DMS 273 (cell line): ENCODE measurements at regions not wholly inside any gene's neighbourhood (a gene's known extent, or its start where the extent isn't known, plus 50 kb on each side); places are given as distances from the start of the nearest gene placed in this dataset.

Experiments used
- DNase-seq: peaks from one replicate; lab custom pipeline; 2025; ENCODE audit not compliant: unreplicated experiment; lab: John Stamatoyannopoulos, UW

DNA sequence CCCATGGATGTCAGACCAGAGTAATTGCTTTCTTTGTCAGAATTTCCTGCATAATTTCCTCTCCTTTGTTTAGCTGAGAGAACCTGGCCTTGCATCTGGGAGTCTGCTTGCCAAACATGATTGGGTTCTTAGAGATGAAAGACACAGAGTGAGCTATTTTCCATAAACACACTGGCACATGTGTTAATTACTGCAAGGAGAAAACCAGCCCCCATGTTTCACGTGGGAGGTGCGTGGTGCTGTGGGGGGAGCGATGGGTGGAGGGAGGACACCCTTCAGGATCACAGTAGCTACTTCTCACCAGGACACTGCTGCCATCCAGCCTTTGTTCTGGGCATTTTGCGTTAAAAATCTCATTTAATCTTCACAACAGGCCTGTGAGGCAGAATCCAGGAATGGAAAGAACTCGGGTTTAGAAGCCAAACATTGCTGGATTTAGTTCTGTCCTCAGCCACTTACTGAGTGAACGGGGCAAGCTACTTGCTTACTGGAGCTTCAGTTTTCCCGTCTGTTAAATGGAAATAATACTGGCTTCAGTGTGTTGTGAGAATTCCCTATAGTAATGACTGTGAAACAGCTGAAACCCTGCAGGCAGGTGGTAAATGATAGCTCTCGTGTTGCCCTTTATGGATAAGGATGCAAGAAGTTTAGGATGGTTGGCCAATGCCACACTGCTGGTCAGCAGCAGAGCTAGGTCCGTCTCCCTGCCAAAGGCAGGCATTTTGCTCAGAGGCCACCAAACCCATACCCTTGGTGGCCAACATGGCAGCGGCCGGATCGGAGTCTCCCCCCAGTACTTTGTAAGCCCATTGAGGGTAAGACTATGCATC lies 100.1 kb upstream of the ASAP2 start:
- DNase-seq = no peak

DNA sequence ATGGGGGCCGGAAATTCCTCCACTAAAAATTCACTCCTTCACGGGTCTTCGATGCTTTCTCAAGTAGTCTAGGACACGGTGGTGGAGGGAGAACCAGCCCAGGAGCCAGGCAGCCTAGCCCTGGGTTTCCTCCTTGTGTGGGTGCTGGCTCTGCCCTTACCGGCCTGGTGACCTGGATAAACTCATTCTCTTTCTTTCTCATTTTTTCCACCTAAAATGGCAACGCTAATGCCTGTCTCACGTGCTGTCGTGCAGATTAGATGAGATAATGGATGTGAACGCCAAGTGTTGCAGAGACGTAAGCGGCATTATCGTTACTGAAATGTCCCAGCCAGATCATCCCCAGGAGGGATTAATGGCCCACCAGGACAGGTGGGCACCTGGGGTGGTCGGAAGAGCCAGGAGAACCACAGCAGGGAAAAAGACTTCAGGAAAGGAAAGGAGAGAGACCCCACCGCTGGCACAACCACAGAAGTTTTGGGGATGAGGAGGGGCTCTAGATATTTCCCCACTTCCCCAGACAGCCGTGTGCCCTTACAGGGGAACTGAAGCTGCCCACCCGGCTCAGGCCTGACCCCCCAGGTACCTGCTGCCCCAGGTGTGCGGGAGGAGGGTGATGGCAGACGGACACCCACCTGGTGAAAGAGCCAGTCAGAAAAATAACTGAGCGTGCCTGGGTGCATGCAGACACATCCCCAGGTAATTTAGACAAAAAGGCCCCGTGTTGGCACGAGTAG lies 100.8 kb upstream of the ASAP2 start:
- no peak for DNase-seq

GRCh38 chr2:9103663-9104277 lies 100.3 kb upstream of the MBOAT2 start:
- DNase-seq = no peak

DNA sequence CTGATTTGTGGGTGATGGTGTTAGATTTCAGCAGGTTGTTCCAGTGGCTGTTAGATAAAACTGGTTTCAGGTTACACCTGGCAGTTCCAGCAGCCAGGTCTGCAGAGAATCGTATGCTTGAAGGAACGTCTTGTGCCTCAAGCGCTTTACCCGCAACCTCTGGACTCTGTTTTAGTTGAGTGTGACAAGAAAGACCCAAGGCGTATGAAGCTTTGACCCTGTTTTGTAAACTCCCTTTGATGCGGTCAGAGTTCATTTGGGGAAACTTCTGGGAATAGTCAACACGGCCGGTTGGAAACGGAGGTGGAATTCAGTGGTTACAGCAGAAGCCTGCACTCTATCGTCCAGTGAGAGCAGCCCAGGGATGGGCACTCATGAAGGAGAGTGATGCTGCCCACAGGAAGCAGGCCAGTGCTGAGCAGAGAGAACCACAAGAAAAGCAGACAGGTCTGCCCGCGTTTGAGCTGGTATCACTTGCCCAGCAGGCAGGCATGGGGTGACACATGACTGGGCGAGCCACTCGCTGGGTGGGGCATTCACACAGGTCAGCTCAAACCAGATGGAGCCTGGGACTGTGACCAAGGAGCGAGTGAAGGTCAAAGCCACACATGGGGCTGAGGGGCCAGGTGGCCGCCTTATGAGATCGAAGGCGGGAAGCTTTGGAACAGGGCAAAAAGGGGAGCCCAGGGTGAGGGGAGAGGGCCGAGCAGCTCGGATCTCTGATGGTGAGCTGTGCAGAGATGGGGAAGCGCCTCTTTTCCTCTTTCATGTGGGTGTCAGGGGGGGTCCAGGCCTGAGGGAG lies 99.6 kb upstream of the MBOAT2 start:
- peak; percentile 21 for DNase-seq

- no peak for DNase-seq
Measured at GRCh38 chr2:9101763-9102425, 98.4 kb upstream of the MBOAT2 start.

GRCh38 chr2:9100080-9100876 lies 96.8 kb upstream of the MBOAT2 start:
- no peak for DNase-seq

DNA sequence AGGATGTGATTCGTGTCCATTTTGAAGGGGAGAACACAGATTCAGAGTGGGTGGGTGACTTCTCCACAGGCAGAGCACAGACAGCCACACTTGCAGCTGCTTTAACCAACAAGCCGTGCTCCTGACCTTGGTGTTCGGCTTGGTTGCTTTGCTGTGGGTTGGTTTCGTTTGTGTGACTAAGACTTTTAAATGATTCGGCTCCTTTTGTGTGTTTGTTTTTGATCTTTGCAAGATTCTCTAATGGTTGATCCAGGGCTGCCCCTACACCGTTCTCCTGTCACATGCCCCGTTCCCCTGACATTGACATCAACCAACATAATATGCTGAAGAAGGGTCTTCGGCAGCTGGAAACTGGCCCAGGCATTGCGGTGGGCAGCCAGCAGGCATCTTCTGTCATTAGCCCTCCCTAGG lies 95.9 kb upstream of the MBOAT2 start:
- no peak for DNase-seq

- DNase-seq = no peak
Measured at GRCh38 chr2:9097892-9098291, 94.4 kb upstream of the MBOAT2 start.

- no peak for DNase-seq
Measured at GRCh38 chr2:9097239-9097638, 93.8 kb upstream of the MBOAT2 start.

DNA sequence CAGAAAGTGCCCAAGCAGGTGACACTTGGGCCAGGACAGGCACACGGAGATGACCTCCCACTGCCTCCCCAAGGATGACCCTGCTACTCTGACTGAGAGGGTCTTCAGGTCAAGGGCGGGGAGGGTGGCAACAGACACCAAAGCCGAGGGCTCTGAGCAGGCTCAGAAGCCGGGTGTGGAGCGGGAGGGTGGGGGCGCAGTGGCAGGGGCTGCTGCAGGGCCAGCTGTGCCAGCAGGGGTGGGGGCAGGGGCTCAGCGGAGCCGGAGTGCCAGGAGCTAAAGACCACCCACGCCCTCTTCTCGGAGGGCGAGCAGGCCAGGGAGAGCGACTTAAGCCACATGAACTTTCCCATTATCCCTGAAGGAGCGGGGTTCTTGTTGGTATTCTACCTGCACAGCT lies 93.3 kb upstream of the MBOAT2 start:
- no peak for DNase-seq

DNA sequence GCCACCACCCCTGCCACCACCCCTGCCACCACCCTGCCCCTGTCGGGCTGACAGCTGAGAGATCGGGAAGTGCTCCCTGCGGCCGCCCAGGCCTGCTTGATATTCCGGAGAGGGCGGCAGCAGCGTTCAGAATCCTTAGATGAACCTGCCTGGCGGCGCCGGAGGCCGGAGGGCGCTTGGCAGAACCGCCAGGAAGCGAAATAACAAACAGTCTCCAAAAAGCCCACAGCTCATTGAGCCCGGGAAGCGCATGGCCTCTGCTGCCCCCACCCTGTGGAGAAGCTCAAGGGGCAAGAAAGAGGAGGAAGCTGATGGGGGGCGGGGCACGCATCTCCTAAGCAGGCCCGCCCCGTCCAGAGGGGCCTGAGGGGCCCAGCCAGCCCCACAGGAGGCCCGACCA lies 92.2 kb upstream of the MBOAT2 start:
- DNase-seq = no peak

- no peak for DNase-seq
Measured at GRCh38 chr2:9095226-9095625, 91.7 kb upstream of the MBOAT2 start.

GRCh38 chr2:9094117-9094516 lies 90.6 kb upstream of the MBOAT2 start:
- no peak for DNase-seq

GRCh38 chr2:9093324-9093723 lies 89.8 kb upstream of the MBOAT2 start:
- DNase-seq = no peak

DNA sequence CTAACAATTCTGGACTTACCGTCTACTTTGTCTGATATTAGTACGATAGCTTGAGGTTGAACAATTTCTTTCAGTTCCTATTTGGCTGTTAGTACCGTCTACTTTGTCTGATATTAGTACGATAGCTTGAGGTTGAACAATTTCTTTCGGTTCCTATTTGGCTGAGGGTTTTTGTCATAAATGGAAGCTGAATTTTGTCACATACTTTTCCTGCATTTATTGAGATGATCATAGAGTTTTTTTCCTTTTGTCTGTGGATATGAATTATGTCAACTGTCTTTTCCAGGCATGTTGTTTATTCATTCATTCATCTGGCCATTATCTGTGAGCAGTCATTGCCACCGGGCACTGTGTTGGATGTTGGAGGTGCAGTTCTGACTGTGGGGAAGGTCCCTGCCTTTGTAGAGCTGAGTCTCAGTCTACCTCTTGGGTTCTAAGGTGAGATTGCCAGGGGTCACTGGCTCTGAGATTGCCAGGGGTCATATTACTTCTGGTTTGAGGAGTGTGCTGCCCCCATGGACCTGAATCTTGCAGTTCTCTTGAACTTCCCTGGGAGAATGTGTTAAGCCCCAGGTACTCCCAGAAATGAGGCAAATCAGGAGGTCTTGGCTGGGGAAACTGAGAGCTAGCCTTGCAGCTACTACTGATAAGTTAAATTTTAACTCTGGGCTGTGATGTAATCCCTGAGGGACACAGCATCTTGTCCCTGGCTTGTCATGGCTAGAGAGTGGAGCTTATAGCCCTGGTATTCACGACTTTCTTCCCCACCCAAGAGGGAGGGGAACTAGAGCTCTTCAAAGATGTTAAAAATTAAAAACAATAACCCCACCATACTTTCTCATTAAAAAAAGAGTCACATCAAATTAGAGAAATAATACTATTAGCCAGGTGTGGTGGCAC lies 89.1 kb upstream of the MBOAT2 start:
- DNase-seq = no peak

DNA sequence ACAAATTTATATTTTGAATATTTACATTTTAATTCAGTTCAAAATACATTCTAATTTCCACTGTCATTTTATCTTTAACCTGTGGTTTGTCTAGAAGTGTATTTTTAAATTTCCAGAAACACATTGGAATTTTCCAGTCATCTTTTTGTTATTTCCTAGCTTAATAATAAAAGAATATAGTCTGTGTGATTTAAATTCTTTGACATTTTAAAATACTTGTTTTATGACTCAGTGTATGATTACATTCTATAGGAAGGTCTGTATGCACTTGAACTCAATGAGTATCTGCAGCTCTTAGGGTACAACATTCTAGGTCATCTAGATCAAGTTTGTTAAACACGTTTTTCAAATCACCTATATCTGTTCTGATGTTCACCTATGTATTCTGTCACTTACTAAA lies 88.3 kb upstream of the MBOAT2 start:
- DNase-seq = no peak

DNA sequence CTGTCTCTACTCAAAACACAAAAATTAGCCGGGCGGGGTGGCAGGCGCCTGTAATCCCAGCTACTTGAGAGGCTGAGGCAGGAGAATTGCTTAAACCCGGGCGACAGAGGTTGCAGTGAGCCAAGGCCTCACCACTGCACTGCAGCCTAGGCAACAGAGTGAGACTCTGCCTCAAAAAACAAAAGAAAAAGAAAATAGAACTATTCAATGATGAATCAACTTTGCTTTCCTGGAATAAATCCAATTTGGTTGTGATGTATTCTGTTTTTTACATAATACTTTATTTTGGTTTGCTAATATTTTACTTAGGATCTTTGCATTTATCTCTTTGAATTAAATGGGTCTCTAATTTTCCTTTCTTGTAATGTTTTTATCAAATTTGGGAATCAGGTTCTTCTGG lies 86.3 kb upstream of the MBOAT2 start:
- no peak for DNase-seq

GRCh38 chr2:9087121-9087681 lies 83.7 kb upstream of the MBOAT2 start:
- peak; percentile 25 for DNase-seq

GRCh38 chr2:9086465-9086864 lies 83.0 kb upstream of the MBOAT2 start:
- no peak for DNase-seq
